RWPE2 (cell line): ENCODE measurements at regions not wholly inside any gene's neighbourhood (a gene's known extent, or its start where the extent isn't known, plus 50 kb on each side); places are given as distances from the start of the nearest gene placed in this dataset.

Source experiments
- ATAC-seq: fragments of 200-7000 bp; cut with Tn5 transposase; 3 replicates; pipeline ENCODE4 v1.9.1; 2021; ENCODE audit warnings: low read depth
- DNase-seq: peaks from one replicate; pipeline ENCODE4 v3.0.0-alpha.2; 2020; ENCODE audit warnings: low spot score
- H3K27ac ChIP-seq: fragments of 450-650 bp; 2 replicates; pipeline ENCODE4 v1.5.1; 2017; ENCODE audit warnings: mild to moderate bottlenecking; ENCODE audit not compliant: poor library complexity, severe bottlenecking
- H3K27me3 ChIP-seq: fragments of 250-450 bp; sonication (Bioruptor Pico); 2 replicates; pipeline ENCODE4 v1.5.1; 2021; ENCODE audit warnings: mild to moderate bottlenecking, moderate library complexity; ENCODE audit not compliant: insufficient read depth, poor library complexity, severe bottlenecking
- H3K36me3 ChIP-seq: fragments of 250-450 bp; sonication (Bioruptor Pico); 2 replicates; pipeline ENCODE4 v1.5.1; 2020; ENCODE audit warnings: low read depth, mild to moderate bottlenecking, moderate library complexity
- H3K4me1 ChIP-seq: fragments of 250-450 bp; sonication (Bioruptor Pico); 2 replicates; pipeline ENCODE4 v1.5.1; 2021; ENCODE audit warnings: mild to moderate bottlenecking, moderate library complexity; ENCODE audit not compliant: insufficient read depth, poor library complexity, severe bottlenecking
- H3K4me3 ChIP-seq: fragments of 250-450 bp; sonication (Bioruptor Pico); 2 replicates; pipeline ENCODE4 v1.5.1; 2021; ENCODE audit warnings: mild to moderate bottlenecking, moderate library complexity; ENCODE audit not compliant: severe bottlenecking
- H3K9me3 ChIP-seq: fragments of 250-450 bp; sonication (Bioruptor Pico); 2 replicates; pipeline ENCODE4 v1.5.1; 2021; ENCODE audit warnings: mild to moderate bottlenecking, moderate library complexity; ENCODE audit not compliant: severe bottlenecking
- CTCF ChIP-seq: fragments of 450-650 bp; IDR thresholded peaks from one replicate; pipeline ENCODE4 v1.5.1; 2017; ENCODE audit warnings: mild to moderate bottlenecking, moderate library complexity; ENCODE audit not compliant: poor library complexity, severe bottlenecking

- no peak for TF ChIP-seq CTCF
- DNase-seq (no peak), ATAC-seq (no peak)
- no peaks in the 10 kb centered on the region for H3K9me3 ChIP-seq
- no peak overlapping the region for H3K27ac ChIP-seq
- H3K4me1 ChIP-seq = no peaks in the 10 kb centered on the region
- no peaks in the 10 kb centered on the region for H3K36me3 ChIP-seq
- H3K4me3 ChIP-seq = no peak overlapping the region
- no peaks in the 10 kb centered on the region for H3K27me3 ChIP-seq
Measured at GRCh38 chr7:97372882-97373281, 255.4 kb downstream of the SDHAF3 start.

DNA sequence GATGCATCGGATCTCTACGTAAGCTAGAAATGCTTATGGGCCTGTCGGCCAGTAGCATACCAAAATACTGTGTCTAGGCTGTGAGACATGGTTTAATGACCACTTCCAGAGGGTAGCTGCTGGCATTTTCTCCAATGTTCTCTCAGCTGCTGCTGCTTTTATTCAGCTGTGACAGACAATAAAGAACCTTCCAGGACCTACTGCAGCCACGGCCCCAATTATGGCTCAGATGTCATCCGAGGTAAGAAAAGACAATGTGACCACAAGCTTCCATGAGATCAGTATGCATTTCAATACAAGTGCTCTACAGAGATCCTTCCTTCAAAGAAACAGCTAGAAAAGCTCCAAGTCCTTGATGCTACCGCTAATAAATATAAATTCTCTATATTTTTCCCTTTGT is 256.2 kb downstream of the SDHAF3 start:
- H3K36me3 ChIP-seq = no peaks in the 10 kb centered on the region

DNA sequence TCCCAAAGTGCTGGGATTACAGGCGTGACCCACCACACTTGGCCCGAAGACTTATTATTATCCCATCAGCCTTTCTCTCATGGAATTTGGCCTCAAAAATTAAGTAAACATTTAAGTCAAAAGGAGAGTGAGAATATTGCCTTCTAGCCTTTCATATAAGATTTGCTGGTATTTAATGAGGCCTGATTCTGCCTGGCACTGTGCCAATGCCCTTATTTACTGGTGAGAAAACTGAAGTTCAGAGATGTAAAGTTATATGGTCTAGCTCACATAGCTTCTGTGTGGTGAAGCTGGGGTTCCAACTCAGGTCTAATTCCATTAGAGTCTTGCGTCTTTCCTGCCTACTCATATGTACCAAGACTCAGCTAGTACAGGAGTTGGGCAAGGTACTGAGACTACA is 260.2 kb downstream of the SDHAF3 start:
- H3K4me1 ChIP-seq = no peaks in the 10 kb centered on the region
- DNase-seq (no peak), ATAC-seq (no peak)
- no peaks in the 10 kb centered on the region for H3K9me3 ChIP-seq
- H3K27me3 ChIP-seq = peaks cover 6% of the 10 kb centered on the region
- H3K27ac ChIP-seq = no peak overlapping the region
- no peaks in the 10 kb centered on the region for H3K36me3 ChIP-seq
- no peak for TF ChIP-seq CTCF
- no peak overlapping the region for H3K4me3 ChIP-seq

More for the DNA sequence above, 256.2 kb downstream of the SDHAF3 start:
- Histone ChIP-seq H3K27me3 (no peaks in the 10 kb centered on the region), H3K9me3 (no peaks in the 10 kb centered on the region), H3K4me1 (no peaks in the 10 kb centered on the region), H3K27ac (no peak overlapping the region), H3K4me3 (no peak overlapping the region)
- ATAC-seq (no peak), DNase-seq (no peak)
- TF ChIP-seq CTCF = no peak

GRCh38 chr7:97381815-97382554 is 264.5 kb downstream of the SDHAF3 start:
- H3K36me3 ChIP-seq = no peaks in the 10 kb centered on the region
- DNase-seq = no peak
- H3K9me3 ChIP-seq = no peaks in the 10 kb centered on the region
- H3K27ac ChIP-seq = no peak overlapping the region
- no peak for ATAC-seq
- no peaks in the 10 kb centered on the region for H3K4me1 ChIP-seq
- H3K27me3 ChIP-seq = peaks cover 6% of the 10 kb centered on the region
- TF ChIP-seq CTCF = no peak
- H3K4me3 ChIP-seq = no peak overlapping the region

DNA sequence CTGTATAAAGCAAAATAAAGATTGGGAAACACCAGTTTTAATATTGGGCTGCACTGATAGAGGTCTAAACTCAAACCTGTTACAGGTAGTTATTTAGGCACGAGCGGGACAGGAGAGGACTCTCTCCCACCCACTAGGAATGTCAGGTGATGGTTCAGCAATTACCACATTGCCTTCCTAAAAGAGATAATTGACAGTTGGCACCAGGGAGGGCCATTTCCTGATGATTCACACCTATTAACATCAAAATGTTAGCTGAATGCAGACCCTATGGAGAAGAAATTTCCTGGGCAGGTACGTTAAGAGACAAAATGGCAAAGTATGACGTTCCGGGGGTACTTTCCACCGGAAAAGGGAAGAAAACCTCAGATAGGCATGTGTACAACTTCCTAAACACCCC is 272.6 kb downstream of the SDHAF3 start:
- no peak for TF ChIP-seq CTCF
- Histone ChIP-seq H3K36me3 (no peaks in the 10 kb centered on the region), H3K4me3 (no peak overlapping the region), H3K27ac (no peak overlapping the region), H3K4me1 (no peaks in the 10 kb centered on the region), H3K9me3 (no peaks in the 10 kb centered on the region), H3K27me3 (peaks cover 2% of the 10 kb centered on the region)
- DNase-seq = no peak
- ATAC-seq = no peak
